ENCODE measurements at regions not wholly inside any gene's neighbourhood (a gene's known extent, or its start where the extent isn't known, plus 50 kb on each side); places are given as distances from the start of the nearest gene placed in this dataset.

DNA sequence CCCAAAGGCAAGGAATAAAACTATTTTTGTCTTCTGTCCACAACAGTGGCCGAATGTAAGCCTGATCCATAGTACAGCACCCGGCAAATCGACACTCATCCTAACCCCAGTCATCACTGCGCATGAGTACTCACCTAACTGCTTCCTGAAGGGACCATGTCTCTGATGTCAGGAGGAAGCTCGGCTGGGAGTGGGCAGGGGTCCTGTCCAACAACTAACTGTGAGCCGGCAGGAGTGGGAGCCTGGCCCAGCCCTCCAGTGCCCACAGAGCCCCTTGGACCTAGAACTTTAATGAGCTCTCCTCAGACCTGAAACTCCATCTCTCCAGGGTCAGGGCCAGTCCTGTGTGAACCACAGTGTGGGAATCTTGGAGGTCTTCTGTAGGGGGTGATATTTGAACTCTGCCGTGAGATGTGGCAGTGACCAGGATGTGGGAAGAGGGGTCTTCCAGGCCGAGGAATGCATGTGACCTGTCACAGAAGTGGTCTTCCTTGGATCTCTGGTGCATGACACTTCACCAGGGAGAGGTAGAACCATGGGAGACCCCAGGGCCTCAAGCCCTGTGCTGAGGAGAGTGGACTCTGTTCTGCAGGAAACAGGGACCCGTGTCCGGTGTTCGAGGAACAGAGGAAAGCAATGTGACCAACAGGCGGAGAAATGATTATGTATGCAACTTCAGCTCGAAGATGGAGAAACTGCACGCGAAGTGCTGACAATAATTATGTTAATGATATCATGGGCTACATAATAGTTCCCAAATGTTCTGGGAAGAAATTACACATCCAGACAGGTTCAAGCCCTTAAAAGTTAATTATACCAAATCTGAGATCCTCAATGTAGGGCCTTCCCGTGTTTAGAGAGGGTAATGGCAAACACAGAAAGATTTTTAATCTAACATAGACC, 240.1 kb upstream of the HDAC4 start:
- no peak for DNase-seq

DNA sequence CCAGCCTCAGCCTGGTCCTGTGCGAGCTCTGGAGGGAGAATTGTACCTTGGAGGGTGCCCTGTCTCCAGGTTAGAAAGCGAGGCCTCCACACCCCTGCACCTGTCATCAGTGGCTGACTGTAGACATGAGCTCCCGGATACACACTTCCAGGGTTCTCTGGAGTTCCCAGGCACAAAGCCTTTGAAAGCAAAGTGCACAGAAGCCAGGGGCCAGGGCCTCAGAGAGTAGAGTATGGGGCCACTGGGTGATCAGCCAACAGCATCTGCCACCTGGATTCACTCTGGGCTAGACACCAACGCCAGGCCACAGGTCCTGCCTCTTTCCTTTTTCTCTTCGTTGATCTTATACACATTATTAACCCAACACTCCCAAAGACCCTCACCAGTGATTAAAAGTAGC, 239.4 kb upstream of the HDAC4 start:
- no peak for DNase-seq

GRCh38 chr2:239639421-239640185, 238.8 kb upstream of the HDAC4 start:
- DNase-seq = no peak

DNA sequence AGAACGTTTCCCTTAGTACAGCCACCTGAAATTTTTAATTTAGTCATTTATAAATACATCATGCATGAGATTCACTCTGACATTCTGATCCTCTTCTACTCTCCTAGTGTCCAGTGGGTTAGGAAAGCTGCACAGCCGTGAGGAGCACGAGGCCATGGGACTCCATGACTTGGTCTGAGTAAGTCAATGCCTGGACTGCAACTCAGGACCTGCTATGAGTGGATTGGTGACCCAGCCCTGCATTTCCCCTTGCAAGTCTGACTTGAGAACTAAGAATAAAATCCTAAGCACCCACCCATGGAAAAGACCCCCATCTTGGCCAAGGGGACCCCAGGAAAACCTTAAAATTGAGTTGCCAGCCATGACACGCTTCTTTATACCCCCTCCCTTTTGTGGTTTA, 237.6 kb upstream of the HDAC4 start:
- no peak for DNase-seq

GRCh38 chr2:239636808-239637207, 236.0 kb upstream of the HDAC4 start:
- no peak for DNase-seq

DNA sequence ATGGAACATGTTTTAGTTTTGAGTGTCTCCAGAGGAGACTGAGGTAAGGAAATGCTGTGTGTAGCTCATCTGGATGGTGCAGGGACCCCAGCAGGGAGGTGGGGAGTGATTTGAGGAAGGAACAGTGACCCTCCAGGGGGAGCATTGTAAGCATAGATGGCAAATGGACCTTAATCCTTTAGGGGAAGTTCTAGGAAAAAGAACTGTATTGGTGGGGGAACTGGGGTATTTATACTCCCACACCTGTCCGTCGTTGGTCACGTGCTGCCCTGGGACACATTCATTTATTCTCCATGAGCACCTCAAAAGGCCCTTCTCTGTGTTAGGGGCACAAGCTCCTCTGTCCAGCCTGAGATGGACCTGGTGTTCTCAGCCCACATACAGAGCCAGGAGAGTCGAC, 233.9 kb upstream of the HDAC4 start:
- DNase-seq = no peak

- DNase-seq = no peak
Observed at GRCh38 chr2:239630618-239631286, 229.9 kb upstream of the HDAC4 start.

GRCh38 chr2:239629926-239630617, 229.3 kb upstream of the HDAC4 start:
- no peak for DNase-seq

GRCh38 chr2:239626961-239627592, 226.3 kb upstream of the HDAC4 start:
- DNase-seq = no peak

DNA sequence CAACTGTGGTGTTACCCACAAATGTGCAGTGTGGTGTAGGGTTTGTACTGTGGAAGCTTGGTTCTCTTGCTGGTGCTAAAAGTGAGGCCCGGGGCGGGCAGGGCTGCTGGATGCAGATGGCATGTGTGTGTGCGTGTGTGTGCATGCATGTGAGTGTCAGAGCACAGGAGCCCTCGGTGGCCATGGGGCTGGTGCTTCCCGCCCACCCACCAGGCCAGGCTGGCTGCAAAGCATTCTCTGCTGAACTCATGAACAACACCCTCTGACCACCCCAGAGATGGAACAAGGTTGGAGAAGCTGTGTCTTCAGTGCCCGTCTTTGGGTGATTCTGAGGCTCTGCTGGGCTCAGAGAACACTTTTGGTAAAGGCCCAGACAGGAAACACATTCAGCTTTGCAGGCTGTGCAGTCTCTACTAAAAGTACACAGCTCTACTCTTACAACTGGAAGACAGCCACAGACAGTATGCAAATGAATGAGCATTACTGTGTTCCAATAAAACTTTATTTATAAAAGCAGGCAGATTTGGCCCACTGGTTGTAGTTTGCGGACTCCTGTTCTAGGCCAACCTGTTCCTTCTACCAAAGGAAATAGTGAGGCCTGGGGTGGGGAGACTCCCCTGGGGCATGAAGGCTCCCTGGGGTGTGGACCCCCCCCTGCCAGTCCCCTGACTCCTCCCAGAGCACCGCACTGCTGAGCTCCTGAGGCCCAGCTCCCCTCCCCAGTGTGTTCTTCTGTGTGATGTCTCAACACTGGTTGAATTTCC, 225.3 kb upstream of the HDAC4 start:
- no peak for DNase-seq

DNA sequence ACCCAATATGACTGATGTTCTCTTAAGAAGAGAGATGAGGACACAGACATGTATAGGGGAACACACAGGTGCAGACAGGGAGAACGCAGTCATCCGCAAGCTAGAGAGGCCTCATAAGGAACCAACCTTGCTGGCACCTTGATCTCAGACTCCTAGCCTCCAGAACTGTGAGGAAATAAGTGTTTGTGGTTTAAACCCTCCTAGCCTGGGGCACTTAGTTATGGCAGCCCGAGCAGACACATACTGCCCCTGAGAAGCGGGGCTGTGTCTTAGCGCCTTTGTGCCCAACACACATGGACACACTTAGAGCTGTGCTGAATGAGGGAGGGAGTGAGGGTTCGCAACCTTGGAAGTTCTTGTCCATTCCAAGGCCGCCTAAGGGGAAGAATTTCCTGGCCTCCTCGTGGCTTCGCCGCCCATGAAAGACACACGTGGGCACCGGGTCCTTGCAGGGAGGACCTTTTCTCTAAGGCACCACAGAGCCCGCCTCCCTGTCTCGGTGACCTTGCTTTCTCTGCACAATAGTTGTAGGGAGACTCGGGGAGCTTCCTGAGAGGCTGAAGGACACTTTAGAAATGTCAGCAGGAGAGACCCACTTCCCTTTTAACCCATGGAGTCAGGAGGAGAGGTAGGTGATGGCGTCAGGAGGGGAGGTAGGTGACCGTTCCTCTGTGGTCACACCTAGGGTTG, 224.5 kb upstream of the HDAC4 start:
- DNase-seq = no peak

- no peak for DNase-seq
Observed at GRCh38 chr2:239621611-239622010, 220.8 kb upstream of the HDAC4 start.

DNA sequence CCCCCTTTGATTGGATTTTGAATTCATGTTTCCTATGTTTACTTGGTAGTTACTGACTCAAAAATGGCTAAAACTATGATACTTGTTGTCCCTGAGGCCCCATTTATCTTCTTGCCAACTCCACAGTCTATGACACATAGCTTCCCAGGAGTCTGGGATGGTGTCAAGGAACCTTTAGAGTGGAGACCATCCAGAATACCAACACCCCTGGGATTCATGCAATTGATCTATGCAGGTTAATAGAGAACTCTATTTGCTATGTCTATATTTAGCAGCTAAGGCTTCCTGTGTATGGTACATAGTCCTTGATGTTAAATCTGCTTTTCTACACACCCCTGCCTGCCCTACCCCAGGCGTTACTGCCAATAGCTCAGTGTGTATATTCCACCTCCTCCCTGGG, 218.5 kb upstream of the HDAC4 start:
- DNase-seq = no peak

GRCh38 chr2:239616729-239617128, 215.9 kb upstream of the HDAC4 start:
- no peak for DNase-seq

DNA sequence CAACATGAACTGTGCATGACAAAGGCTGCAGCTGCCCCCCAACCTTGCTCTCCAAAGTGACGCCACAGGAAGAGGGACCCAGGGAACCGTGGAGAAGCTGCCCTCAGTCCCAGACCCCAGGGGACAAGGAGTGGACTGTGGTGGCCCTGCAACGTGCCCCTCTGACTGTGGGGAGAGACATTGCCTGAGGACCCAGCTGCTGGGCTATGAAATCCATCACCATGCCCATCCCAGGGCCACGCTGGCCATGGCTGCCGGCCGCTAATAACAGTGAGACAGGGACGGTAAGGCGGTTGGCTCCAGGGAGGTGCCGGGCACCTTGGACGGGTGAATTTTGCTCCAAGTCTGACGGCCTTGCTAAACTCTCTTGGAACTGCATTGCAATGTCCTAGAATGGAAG, 211.3 kb upstream of the HDAC4 start:
- no peak for DNase-seq

DNA sequence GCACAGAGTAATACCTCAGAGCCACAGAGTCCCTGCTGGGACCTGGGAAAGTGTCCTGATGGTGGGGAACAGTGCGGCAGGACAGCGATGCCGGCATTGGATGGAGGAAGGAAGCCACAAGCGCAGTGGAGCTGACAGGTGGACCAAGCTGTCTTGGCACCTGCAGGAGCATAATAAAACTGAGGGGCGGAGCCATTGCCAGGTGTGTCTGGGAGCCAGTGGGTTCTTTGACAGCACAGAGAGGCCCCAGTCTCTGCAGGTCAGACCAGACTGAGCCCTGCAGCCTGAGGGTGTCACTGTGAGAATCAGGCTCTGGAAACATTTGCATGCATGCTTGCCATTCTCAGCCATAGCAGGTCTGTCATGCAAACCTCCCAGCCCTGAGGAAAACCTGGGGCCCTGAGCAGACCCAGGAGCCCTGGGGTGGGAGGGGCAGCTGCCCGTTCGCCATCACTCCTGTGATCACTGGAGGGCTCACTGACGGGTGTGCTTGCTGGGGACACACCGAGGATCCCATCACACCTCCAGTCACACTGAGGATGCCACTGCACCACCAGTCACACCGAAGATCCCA, 210.5 kb upstream of the HDAC4 start:
- DNase-seq = no peak

- no peak for DNase-seq
Observed at GRCh38 chr2:239610457-239611221, 209.8 kb upstream of the HDAC4 start.

DNA sequence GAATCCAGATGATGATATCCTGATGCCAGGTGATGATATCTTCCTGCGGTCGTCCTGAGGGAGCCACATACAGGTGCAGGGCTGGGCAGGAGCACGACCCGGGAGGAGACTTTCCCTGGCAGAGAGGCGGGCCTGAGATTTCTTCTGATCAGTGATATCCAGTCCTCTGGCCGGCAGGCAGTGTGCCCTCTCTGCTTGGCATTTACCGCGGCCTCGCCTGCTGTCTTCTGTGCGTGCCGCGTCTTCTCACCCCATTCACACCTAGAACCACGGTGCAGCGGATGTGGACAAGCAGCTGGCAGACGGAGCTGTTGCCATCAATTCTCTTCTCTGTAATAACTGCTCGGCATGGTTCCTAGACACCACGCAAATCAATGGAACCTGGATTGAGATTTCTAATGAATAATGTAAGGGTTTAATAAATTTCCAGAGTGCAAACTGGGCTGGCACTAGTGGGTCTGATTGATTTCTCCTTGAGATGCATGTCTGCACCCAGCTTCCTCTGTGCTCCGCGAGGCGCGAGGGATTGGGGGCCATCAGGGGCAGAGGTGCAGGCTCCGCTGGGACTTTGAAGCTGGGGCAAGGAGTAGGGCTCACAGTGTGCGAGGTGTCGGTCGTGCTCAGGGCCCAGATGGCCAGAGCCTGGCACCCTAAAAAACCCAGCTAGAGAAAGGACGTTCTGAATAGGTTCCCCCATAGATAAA, 208.9 kb upstream of the HDAC4 start:
- DNase-seq = no peak

GRCh38 chr2:239609162-239609561, 208.3 kb upstream of the HDAC4 start:
- no peak for DNase-seq

Measured in AML-193 (cell line).